Uterus (tissue), 2 donors: ENCODE measurements at regions not wholly inside any gene's neighbourhood (a gene's known extent, or its start where the extent isn't known, plus 50 kb on each side); places are given as distances from the start of the nearest gene placed in this dataset.

Experiments
- CTCF ChIP-seq, 4 experiments: fragments of 200-600 bp in 2 of 4; fragments of 450-650 bp in 2 of 4; sonication (generic) in 2 of 4; IDR thresholded peaks; one replicate each; pipeline ENCODE4 v1.5.1; 2016 to 2019; ENCODE audit warnings: antibody characterized with exemption in 4 of 4, mild to moderate bottlenecking in 2 of 4, moderate library complexity in 1 of 4
- POLR2A ChIP-seq, 2 donors: fragments of 450-650 bp; IDR thresholded peaks; one replicate each; pipeline ENCODE4 v1.6.1; 2016; ENCODE audit warnings: antibody characterized with exemption in 2 of 2, mild to moderate bottlenecking in 1 of 2, moderate library complexity in 1 of 2

GRCh38 chr6:132209351-132209750 is 191.9 kb downstream of the MOXD1 start:
- TF ChIP-seq CTCF (IDR thresholded peaks at IDR 0.05) (no peak), POLR2A (IDR thresholded peaks at IDR 0.05) (no peak)
